ENCODE measurements at regions not wholly inside any gene's neighbourhood (a gene's known extent, or its start where the extent isn't known, plus 50 kb on each side); places are given as distances from the start of the nearest gene placed in this dataset.

DNA sequence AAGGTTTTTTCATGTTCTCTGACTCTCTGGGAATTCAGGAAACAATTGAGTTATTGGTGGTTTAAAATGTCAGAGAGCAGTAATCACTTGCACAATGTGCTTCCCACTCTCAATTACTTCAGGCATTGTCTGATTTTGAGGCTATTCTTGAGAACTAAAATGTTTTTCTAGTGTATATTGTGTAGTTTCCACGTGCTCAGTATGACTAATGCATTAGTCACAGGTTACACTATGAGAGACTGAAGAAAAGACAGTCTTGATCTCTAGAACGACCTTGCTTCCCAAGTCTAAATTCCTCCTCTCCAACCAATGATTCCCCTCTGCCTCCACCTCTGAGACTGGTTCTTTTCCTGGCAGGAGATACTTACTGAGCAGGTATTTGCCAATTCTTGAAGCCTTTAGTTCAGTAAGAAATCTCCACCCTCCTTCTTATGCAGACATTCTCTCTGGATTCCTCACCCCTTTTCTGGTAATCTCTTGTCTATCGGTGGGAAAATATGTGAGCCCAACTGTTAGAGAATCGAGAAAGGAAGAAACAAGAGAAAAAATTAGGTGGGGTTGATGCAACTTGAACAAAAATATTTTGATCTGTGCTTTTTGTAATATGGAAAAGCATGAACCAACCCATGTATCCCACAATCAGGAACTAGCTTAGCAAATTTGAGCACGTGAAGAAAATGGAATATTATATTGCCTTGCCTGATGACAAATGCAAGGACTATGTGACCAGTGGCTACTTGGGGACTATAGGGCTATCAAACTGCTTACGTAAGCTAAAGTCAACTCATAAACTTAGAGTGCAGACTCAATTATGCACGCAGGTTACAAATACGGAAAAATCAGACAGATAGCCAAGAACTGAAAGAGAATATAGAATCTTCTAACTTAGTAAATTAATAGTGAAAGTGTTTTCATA is 61.1 kb upstream of the SLC22A16 start (continued):
- TF ChIP-seq, protein P1, sequence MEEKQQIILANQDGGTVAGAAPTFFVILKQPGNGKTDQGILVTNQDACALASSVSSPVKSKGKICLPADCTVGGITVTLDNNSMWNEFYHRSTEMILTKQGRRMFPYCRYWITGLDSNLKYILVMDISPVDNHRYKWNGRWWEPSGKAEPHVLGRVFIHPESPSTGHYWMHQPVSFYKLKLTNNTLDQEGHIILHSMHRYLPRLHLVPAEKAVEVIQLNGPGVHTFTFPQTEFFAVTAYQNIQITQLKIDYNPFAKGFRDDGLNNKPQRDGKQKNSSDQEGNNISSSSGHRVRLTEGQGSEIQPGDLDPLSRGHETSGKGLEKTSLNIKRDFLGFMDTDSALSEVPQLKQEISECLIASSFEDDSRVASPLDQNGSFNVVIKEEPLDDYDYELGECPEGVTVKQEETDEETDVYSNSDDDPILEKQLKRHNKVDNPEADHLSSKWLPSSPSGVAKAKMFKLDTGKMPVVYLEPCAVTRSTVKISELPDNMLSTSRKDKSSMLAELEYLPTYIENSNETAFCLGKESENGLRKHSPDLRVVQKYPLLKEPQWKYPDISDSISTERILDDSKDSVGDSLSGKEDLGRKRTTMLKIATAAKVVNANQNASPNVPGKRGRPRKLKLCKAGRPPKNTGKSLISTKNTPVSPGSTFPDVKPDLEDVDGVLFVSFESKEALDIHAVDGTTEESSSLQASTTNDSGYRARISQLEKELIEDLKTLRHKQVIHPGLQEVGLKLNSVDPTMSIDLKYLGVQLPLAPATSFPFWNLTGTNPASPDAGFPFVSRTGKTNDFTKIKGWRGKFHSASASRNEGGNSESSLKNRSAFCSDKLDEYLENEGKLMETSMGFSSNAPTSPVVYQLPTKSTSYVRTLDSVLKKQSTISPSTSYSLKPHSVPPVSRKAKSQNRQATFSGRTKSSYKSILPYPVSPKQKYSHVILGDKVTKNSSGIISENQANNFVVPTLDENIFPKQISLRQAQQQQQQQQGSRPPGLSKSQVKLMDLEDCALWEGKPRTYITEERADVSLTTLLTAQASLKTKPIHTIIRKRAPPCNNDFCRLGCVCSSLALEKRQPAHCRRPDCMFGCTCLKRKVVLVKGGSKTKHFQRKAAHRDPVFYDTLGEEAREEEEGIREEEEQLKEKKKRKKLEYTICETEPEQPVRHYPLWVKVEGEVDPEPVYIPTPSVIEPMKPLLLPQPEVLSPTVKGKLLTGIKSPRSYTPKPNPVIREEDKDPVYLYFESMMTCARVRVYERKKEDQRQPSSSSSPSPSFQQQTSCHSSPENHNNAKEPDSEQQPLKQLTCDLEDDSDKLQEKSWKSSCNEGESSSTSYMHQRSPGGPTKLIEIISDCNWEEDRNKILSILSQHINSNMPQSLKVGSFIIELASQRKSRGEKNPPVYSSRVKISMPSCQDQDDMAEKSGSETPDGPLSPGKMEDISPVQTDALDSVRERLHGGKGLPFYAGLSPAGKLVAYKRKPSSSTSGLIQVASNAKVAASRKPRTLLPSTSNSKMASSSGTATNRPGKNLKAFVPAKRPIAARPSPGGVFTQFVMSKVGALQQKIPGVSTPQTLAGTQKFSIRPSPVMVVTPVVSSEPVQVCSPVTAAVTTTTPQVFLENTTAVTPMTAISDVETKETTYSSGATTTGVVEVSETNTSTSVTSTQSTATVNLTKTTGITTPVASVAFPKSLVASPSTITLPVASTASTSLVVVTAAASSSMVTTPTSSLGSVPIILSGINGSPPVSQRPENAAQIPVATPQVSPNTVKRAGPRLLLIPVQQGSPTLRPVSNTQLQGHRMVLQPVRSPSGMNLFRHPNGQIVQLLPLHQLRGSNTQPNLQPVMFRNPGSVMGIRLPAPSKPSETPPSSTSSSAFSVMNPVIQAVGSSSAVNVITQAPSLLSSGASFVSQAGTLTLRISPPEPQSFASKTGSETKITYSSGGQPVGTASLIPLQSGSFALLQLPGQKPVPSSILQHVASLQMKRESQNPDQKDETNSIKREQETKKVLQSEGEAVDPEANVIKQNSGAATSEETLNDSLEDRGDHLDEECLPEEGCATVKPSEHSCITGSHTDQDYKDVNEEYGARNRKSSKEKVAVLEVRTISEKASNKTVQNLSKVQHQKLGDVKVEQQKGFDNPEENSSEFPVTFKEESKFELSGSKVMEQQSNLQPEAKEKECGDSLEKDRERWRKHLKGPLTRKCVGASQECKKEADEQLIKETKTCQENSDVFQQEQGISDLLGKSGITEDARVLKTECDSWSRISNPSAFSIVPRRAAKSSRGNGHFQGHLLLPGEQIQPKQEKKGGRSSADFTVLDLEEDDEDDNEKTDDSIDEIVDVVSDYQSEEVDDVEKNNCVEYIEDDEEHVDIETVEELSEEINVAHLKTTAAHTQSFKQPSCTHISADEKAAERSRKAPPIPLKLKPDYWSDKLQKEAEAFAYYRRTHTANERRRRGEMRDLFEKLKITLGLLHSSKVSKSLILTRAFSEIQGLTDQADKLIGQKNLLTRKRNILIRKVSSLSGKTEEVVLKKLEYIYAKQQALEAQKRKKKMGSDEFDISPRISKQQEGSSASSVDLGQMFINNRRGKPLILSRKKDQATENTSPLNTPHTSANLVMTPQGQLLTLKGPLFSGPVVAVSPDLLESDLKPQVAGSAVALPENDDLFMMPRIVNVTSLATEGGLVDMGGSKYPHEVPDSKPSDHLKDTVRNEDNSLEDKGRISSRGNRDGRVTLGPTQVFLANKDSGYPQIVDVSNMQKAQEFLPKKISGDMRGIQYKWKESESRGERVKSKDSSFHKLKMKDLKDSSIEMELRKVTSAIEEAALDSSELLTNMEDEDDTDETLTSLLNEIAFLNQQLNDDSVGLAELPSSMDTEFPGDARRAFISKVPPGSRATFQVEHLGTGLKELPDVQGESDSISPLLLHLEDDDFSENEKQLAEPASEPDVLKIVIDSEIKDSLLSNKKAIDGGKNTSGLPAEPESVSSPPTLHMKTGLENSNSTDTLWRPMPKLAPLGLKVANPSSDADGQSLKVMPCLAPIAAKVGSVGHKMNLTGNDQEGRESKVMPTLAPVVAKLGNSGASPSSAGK (IDR thresholded peaks at IDR 0.05), result peak; percentile 55
- TF ChIP-seq BHLHE40 (IDR thresholded peaks at IDR 0.05; ENCODE audit: low read length) (peak; percentile 73), ZNF224 (CRISPR knock-in tag; IDR thresholded peaks at IDR 0.05) (no peak), SRSF1 (IDR thresholded peaks at IDR 0.05; ENCODE audit: low read depth, low read length) (no peak), NFIC (IDR thresholded peaks at IDR 0.05) (no peak), FOSL1 (tag; conservative IDR thresholded peaks at IDR 0.05) (peak; percentile 100), MAFG (tag; conservative IDR thresholded peaks at IDR 0.05) (peak; percentile 45; the same call in 1 of the 2 replicates), PML (IDR thresholded peaks at IDR 0.05; ENCODE audit: low read length) (no peak)
- TF ChIP-seq, protein P2, sequence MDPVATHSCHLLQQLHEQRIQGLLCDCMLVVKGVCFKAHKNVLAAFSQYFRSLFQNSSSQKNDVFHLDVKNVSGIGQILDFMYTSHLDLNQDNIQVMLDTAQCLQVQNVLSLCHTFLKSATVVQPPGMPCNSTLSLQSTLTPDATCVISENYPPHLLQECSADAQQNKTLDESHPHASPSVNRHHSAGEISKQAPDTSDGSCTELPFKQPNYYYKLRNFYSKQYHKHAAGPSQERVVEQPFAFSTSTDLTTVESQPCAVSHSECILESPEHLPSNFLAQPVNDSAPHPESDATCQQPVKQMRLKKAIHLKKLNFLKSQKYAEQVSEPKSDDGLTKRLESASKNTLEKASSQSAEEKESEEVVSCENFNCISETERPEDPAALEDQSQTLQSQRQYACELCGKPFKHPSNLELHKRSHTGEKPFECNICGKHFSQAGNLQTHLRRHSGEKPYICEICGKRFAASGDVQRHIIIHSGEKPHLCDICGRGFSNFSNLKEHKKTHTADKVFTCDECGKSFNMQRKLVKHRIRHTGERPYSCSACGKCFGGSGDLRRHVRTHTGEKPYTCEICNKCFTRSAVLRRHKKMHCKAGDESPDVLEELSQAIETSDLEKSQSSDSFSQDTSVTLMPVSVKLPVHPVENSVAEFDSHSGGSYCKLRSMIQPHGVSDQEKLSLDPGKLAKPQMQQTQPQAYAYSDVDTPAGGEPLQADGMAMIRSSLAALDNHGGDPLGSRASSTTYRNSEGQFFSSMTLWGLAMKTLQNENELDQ (CRISPR knock-in tag; IDR thresholded peaks at IDR 0.05; ENCODE audit: borderline replicate concordance), result no peak
- TF ChIP-seq, protein P3, sequence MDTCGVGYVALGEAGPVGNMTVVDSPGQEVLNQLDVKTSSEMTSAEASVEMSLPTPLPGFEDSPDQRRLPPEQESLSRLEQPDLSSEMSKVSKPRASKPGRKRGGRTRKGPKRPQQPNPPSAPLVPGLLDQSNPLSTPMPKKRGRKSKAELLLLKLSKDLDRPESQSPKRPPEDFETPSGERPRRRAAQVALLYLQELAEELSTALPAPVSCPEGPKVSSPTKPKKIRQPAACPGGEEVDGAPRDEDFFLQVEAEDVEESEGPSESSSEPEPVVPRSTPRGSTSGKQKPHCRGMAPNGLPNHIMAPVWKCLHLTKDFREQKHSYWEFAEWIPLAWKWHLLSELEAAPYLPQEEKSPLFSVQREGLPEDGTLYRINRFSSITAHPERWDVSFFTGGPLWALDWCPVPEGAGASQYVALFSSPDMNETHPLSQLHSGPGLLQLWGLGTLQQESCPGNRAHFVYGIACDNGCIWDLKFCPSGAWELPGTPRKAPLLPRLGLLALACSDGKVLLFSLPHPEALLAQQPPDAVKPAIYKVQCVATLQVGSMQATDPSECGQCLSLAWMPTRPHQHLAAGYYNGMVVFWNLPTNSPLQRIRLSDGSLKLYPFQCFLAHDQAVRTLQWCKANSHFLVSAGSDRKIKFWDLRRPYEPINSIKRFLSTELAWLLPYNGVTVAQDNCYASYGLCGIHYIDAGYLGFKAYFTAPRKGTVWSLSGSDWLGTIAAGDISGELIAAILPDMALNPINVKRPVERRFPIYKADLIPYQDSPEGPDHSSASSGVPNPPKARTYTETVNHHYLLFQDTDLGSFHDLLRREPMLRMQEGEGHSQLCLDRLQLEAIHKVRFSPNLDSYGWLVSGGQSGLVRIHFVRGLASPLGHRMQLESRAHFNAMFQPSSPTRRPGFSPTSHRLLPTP (IDR thresholded peaks at IDR 0.05; ENCODE audit: borderline replicate concordance, extremely low read depth, insufficient read length), result no peak

Measured in K562 (cell line).